Naive thymus-derived CD4-positive, alpha-beta T cell (primary cell): ENCODE measurements at regions not wholly inside any gene's neighbourhood (a gene's known extent, or its start where the extent isn't known, plus 50 kb on each side); places are given as distances from the start of the nearest gene placed in this dataset.
"Not testable (repeated sequence)": the region's sequence is repeated elsewhere in the genome, so short reads cannot be mapped to it uniquely, and the experiment has no call there.

Source experiments
- ATAC-seq: fragments of 150-1000 bp; cut with Tn5 transposase; 2 replicates; pipeline ENCODE4 v1.10.0; 2021; ENCODE audit warnings: mild to moderate bottlenecking, moderate library complexity
- CTCF ChIA-PET: fragments of 350-600 bp; sonication (Branson Sonifier 250); formaldehyde crosslinking; loops from one replicate; lab custom pipeline; 2021; ENCODE audit warnings: antibody characterized with exemption; lab: Charles Lee
- POLR2A ChIA-PET: fragments of 350-600 bp; sonication (Branson Sonifier 250); formaldehyde crosslinking; loops from one replicate; lab custom pipeline; 2021; ENCODE audit warnings: antibody characterized with exemption, inconsistent platforms; lab: Charles Lee
- DNase-seq, 9 donors: peaks; one replicate each; pipeline versions ENCODE4 v3.0.0 to v3.0.0-alpha.2; 2020 to 2022; ENCODE audit warnings: mixed read lengths in 1 of 9
- H3K27ac ChIP-seq: one replicate; pipeline ENCODE4 v1.7.0; 2013; ENCODE audit warnings: mild to moderate bottlenecking, low read depth, low read length, moderate library complexity
- H3K27me3 ChIP-seq, 2 donors: one replicate each; pipeline ENCODE4 v1.7.0; 2013; ENCODE audit warnings: low read length in 2 of 2, mild to moderate bottlenecking in 2 of 2, moderate library complexity in 2 of 2; ENCODE audit not compliant: control insufficient read depth in 2 of 2, insufficient read depth in 2 of 2
- H3K36me3 ChIP-seq, 3 experiments: 1 replicate in 2 of 3; 2 replicates in 1 of 3; pipeline ENCODE4 v1.7.0; 2013; ENCODE audit warnings: low read length in 3 of 3, mild to moderate bottlenecking in 3 of 3, moderate library complexity in 1 of 3; ENCODE audit not compliant: insufficient read depth in 3 of 3, control insufficient read depth in 2 of 3
- H3K4me1 ChIP-seq, 2 donors: one replicate each; pipeline ENCODE4 v1.7.0; 2013; ENCODE audit warnings: low read length in 2 of 2, mild to moderate bottlenecking in 2 of 2, moderate library complexity in 1 of 2; ENCODE audit not compliant: control insufficient read depth in 2 of 2, insufficient read depth in 2 of 2
- H3K4me3 ChIP-seq: 2 replicates; pipeline ENCODE4 v1.7.0; 2013; ENCODE audit warnings: mild to moderate bottlenecking, low read length
- H3K9me3 ChIP-seq, 3 experiments: 1 replicate in 2 of 3; 2 replicates in 1 of 3; pipeline ENCODE4 v1.7.0; 2013; ENCODE audit warnings: low read length in 3 of 3; ENCODE audit not compliant: control insufficient read depth in 2 of 3
- H3K27ac Mint-ChIP-seq, 9 donors: one replicate each; pipeline ENCODE4 v1.8.0; 2020 to 2022; ENCODE audit warnings: mixed read lengths in 9 of 9, mild to moderate bottlenecking in 8 of 9, moderate library complexity in 5 of 9, inconsistent platforms in 2 of 9
- H3K27me3 Mint-ChIP-seq, 5 donors: one replicate each; pipeline ENCODE4 v1.8.0; 2021 to 2022; ENCODE audit warnings: mixed read lengths in 5 of 5, mild to moderate bottlenecking in 1 of 5
- H3K36me3 Mint-ChIP-seq, 5 donors: one replicate each; pipeline ENCODE4 v1.8.0; 2020 to 2022; ENCODE audit warnings: mixed read lengths in 5 of 5, mild to moderate bottlenecking in 3 of 5, inconsistent platforms in 1 of 5
- H3K4me1 Mint-ChIP-seq, 7 donors: one replicate each; pipeline ENCODE4 v1.8.0; 2020 to 2022; ENCODE audit warnings: mixed read lengths in 7 of 7, mild to moderate bottlenecking in 3 of 7, inconsistent platforms in 1 of 7
- H3K4me3 Mint-ChIP-seq, 10 donors: one replicate each; pipeline ENCODE4 v1.8.0; 2020 to 2022; ENCODE audit warnings: mild to moderate bottlenecking in 10 of 10, mixed read lengths in 10 of 10, moderate library complexity in 6 of 10, inconsistent platforms in 2 of 10
- H3K9me3 Mint-ChIP-seq, 11 donors: one replicate each; pipeline ENCODE4 v1.8.0; 2020 to 2022; ENCODE audit warnings: mixed read lengths in 11 of 11, mild to moderate bottlenecking in 4 of 11, inconsistent platforms in 1 of 11, moderate library complexity in 1 of 11
- intact Hi-C, 2 donors: fragments of 100-400 bp; cut with micrococcal nuclease; formaldehyde crosslinking; loops; one replicate each; pipeline ENCODE4 v1.15.1; 2023

GRCh38 chr3:128546646-128547045 is 53.6 kb upstream of the GATA2 start:
- DNase-seq (no peak), ATAC-seq (no peak)
- no peak overlapping the region for H3K27ac Mint-ChIP-seq
- H3K4me3 Mint-ChIP-seq: no peak overlapping the region
- ChIA-PET CTCF (no interaction called here), POLR2A (no interaction called here)
- Histone ChIP-seq H3K27ac (no peak overlapping the region), H3K4me3 (no peak overlapping the region), H3K4me1 (no peaks in the 10 kb centered on the region), H3K27me3 (peaks cover 0 to 4% of the 10 kb centered on the region in 2 donors), H3K9me3 (no peaks in the 10 kb centered on the region), H3K36me3 (no peaks in the 10 kb centered on the region)
- peaks cover 16 to 32% (median 28%) of the 10 kb centered on the region in 5 donors for H3K27me3 Mint-ChIP-seq
- peaks cover 0 to 14% (median 9%) of the 10 kb centered on the region in 5 donors for H3K36me3 Mint-ChIP-seq
- H3K4me1 Mint-ChIP-seq: peaks cover 0 to 4% (median 0%) of the 10 kb centered on the region in 7 donors
- H3K9me3 Mint-ChIP-seq: peaks cover 0 to 18% (median 12%) of the 10 kb centered on the region in 11 donors
- intact Hi-C loops: no loop called here

GRCh38 chr3:128545120-128545752 is 52.2 kb upstream of the GATA2 start:
- Histone ChIP-seq H3K9me3 (no peaks in the 10 kb centered on the region), H3K27ac (no peak overlapping the region), H3K4me1 (no peaks in the 10 kb centered on the region), H3K4me3 (no peak overlapping the region), H3K27me3 (peaks cover 0 to 4% of the 10 kb centered on the region in 2 donors), H3K36me3 (no peaks in the 10 kb centered on the region)
- POLR2A ChIA-PET: no interaction called here
- CTCF ChIA-PET: no interaction called here
- DNase-seq (no peak), ATAC-seq (no peak)
- H3K27ac Mint-ChIP-seq: no peak overlapping the region
- peaks cover 0 to 14% (median 9%) of the 10 kb centered on the region in 5 donors for H3K36me3 Mint-ChIP-seq
- H3K9me3 Mint-ChIP-seq: peaks cover 2 to 18% (median 13%) of the 10 kb centered on the region in 11 donors
- H3K4me1 Mint-ChIP-seq: peaks cover 0 to 4% (median 0%) of the 10 kb centered on the region in 7 donors
- intact Hi-C loops: no loop called here
- H3K27me3 Mint-ChIP-seq: peaks cover 15 to 32% (median 26%) of the 10 kb centered on the region in 5 donors
- no peak overlapping the region for H3K4me3 Mint-ChIP-seq

- no peak overlapping the region for H3K4me3 ChIP-seq
- no peaks in the 10 kb centered on the region for H3K9me3 ChIP-seq
- no peak overlapping the region for H3K27ac Mint-ChIP-seq
- peaks cover 0 to 14% (median 9%) of the 10 kb centered on the region in 5 donors for H3K36me3 Mint-ChIP-seq
- no peak overlapping the region for H3K27ac ChIP-seq
- H3K27me3 ChIP-seq: peaks cover 0 to 4% of the 10 kb centered on the region in 2 donors
- CTCF ChIA-PET: no interaction called here
- H3K27me3 Mint-ChIP-seq: peaks cover 18 to 38% (median 31%) of the 10 kb centered on the region in 5 donors
- POLR2A ChIA-PET: no interaction called here
- DNase-seq: no peak
- intact Hi-C loops: no loop called here
- H3K4me3 Mint-ChIP-seq: no peak overlapping the region
- no peak for ATAC-seq
- no peaks in the 10 kb centered on the region for H3K4me1 ChIP-seq
- H3K9me3 Mint-ChIP-seq: peaks cover 4 to 18% (median 13%) of the 10 kb centered on the region in 11 donors
- H3K4me1 Mint-ChIP-seq: peaks cover 0 to 4% (median 0%) of the 10 kb centered on the region in 7 donors
- no peaks in the 10 kb centered on the region for H3K36me3 ChIP-seq
These were observed 51.2 kb upstream of the GATA2 start for GRCh38 chr3:128544190-128544589.

- POLR2A ChIA-PET, H3K27me3 ChIP-seq, H3K4me3 ChIP-seq, H3K36me3 ChIP-seq, H3K27ac Mint-ChIP-seq, H3K4me3 Mint-ChIP-seq, H3K9me3 ChIP-seq, DNase-seq, H3K4me1 ChIP-seq, H3K4me1 Mint-ChIP-seq, ATAC-seq, intact Hi-C loops, H3K27ac ChIP-seq, CTCF ChIA-PET: not testable (repeated sequence)
- H3K36me3 Mint-ChIP-seq: peaks cover 0 to 14% (median 9%) of the 10 kb centered on the region in 5 donors
- peaks cover 4 to 18% (median 13%) of the 10 kb centered on the region in 11 donors for H3K9me3 Mint-ChIP-seq
- peaks cover 18 to 43% (median 31%) of the 10 kb centered on the region in 5 donors for H3K27me3 Mint-ChIP-seq
These were observed 50.7 kb upstream of the GATA2 start for GRCh38 chr3:128543570-128544174.
